Right ventricle myocardium inferior (tissue), 1 donor: ENCODE measurements at regions not wholly inside any gene's neighbourhood (a gene's known extent, or its start where the extent isn't known, plus 50 kb on each side); places are given as distances from the start of the nearest gene placed in this dataset.
A peak's percentile ranks its signal among the peaks of the same experiment; 100 is the strongest.

Experiments used
- ATAC-seq: fragments of 200-7000 bp; cut with Tn5 transposase; one replicate; pipeline ENCODE4 v1.9.1; 2020; ENCODE audit warnings: mild to moderate bottlenecking, moderate library complexity
- DNase-seq: peaks from one replicate; pipeline ENCODE4 v3.0.0; 2021; ENCODE audit errors: missing footprints
- intact Hi-C: fragments of 100-400 bp; cut with DNase I; formaldehyde crosslinking; loops from one replicate; pipeline ENCODE4 v1.11.0; 2022
- donor health status: DM: no; HTN: yes; CAD: no; lungs with severe emphysema.

DNA sequence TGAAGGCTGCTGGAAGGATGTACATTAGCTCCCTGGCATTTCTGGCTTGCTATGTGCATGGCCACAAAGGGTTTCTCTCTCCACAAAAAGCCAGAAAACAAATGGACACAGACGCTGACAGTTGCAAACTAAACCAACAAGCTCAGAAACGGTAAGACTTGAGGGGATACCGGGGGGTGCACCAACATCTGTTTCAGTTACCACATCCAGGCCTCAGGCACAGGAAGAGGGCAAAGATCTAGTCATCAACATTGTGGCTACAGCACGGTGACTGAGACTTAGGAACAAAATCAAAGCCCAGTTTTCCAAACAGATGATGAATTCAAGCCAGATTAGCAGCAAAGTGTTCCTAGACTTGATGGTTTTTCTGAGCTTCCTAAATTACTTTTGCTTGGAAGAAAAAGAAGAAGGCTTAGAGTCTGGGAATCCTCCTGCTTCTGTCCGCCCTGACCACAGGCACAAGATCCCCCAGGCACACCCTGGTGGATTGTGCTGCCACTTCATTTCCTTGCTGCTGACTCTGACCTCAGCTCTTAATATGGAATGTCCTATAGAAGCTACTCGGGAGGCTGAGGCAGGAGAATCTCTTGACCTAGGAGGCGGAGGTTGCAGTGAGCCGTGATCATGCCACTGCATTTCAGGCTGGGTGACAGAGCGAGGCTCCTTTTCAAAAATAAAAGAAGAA is 54.2 kb upstream of the ADGRF1 start:
- intact Hi-C loops: loop anchor here (5.0 kb wide), 2 partner anchors 51 to 146 kb away; no protein-coding TSS in a partner anchor
- no peak for DNase-seq
- no peak for ATAC-seq

DNA sequence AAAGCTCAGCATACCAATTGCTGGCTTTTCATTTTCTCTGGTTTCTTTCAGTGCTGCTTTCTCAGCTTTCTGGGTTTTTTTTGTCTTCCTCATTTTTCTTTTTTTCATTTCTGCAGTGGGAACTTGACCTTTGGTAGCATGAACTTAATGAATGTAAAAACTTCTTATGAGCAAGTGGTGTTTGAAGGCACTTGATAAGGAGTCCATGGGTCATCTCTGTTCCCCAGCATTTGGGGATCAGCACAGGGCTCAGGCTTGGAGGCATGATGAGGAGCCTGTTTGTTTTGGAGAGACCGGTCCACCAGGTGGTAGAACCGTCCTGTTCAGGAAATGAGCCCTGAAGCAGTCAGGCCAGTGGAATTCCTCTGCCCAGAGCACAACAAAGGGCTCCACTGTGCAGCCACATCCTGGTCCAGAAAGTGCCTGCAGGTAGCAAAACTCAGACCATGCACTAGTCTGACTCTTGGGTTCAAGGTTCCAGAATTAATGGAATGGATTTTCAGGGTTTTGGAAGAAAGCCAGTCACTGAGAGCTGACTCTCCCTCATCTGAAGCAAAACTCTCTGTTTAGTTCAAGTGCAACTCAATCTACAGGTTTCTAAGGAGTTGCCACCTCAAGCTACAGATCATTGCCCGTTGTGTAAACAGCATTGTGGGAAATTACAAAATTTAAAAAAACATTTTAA is 52.3 kb upstream of the ADGRF1 start:
- intact Hi-C loops: no loop called here
- DNase-seq: no peak
- ATAC-seq: no peak

DNA sequence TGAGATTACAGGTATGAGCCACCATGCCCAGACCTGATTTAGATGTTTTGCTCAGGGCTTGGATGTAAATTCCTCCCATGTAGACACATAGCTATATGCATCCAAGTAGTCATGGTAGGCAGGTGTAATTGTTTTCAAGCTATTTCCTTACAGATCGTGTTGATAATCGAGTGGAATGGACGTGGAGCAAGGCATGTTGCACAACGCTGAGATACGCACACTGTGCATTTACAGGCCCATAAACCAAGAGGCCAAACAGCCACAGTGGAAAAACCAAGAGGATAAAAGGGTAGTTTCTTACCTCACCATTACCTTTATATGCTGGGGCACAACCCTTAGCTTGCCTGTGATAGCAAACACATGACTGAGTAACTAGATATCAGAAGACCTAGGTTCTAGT is 51.0 kb upstream of the ADGRF1 start:
- intact Hi-C loops: no loop called here
- no peak for DNase-seq
- ATAC-seq: no peak

DNA sequence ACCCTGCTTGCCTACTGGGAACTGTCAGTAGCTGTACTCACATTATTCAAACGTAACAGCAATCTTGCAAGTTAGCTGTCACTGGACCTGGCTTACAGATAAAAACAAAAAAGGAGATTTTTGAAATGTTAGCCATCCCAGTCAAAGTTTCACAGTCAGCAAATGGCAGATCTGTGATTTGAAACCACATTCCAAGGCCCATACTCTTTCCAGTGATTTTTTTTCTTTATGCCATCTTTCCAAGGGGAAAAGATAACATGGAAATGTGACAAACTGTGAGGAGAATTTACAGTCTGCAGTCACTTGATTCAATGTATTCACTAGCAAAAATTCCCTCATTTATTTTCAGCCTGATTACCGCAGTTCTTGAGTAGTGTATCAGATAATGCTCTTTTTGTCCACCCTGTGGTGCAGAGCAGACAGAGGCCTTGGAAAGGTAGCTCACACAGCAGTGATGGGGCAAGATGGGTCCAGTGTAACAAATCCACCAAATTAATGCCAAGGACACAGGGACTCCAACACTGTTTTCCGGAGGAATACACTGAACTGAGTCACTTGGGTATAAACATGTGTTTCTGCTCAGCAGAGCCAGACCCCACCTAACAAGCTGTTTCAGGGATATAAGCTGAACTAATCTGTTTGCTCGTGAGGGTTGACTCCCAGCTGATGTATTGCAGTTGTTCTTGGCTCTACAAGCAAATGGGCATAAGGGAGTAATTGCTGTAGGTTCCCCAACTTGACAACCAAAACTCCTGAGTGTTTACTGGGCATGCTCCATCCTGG is 49.9 kb upstream of the ADGRF1 start:
- DNase-seq (no peak), ATAC-seq (peak; percentile 70)
- intact Hi-C loops: no loop called here
